ENCODE measurements at regions not wholly inside any gene's neighbourhood (a gene's known extent, or its start where the extent isn't known, plus 50 kb on each side); places are given as distances from the start of the nearest gene placed in this dataset.

DNA sequence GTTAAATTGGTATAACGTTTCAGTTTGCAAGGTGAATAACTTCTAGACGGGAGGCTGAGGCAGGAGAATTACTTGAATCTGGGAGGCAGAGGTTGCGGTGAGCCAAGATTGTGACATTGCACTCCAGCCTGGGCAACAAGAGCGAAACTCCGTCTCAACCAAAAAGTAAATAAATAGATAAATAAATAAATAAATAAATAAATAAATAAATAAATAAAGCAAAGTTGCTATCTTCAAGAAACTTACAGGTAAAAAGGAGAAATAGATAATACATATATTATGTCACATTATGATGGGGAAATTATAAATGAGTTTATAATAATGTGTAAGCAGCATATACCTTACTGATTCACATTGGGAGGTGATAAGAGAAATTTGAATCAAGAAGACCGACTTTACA, 1966.0 kb downstream of the PCDH7 start:
- Histone ChIP-seq H3K9me2 (ENCODE audit: insufficient read depth) (no peaks in the 10 kb centered on the region), H3K4me2 (ENCODE audit: low read length) (no peak overlapping the region), H3K4me1 (ENCODE audit: control insufficient read depth in 1 of 2, insufficient read depth in 2 of 2, low read length in 2 of 2) (no peaks in the 10 kb centered on the region), H3K27me3 (ENCODE audit: insufficient read depth, low read length) (no peaks in the 10 kb centered on the region), H3K4me3 (replicated peaks in 1 of 2; ENCODE audit: low read depth in 1 of 2, low read length in 2 of 2) (no peak overlapping the region), H2AFZ (ENCODE audit: low read depth, low read length, poor library complexity, severe bottlenecking) (no peak overlapping the region), H3K79me2 (ENCODE audit: insufficient read depth, low read length) (no peaks in the 10 kb centered on the region), H3K9me3 (ENCODE audit: control insufficient read depth in 1 of 2, insufficient read depth in 1 of 2, low read depth in 1 of 2, low read length in 2 of 2) (no peaks in the 10 kb centered on the region), H4K20me1 (ENCODE audit: insufficient read depth) (no peaks in the 10 kb centered on the region), H3K36me3 (ENCODE audit: control insufficient read depth in 1 of 2, insufficient read depth in 2 of 2, low read length in 2 of 2) (no peaks in the 10 kb centered on the region), H3K9ac (ENCODE audit: low read length) (no peak overlapping the region), H3K27ac (ENCODE audit: low read depth, low read length) (no peak overlapping the region)
- BruUV-seq (replicated peaks): no TSS peak
- ChIA-PET CTCF (no interaction called here), RAD21 (ENCODE audit: low non-redundant PET in 1 of 2, low total read pairs in 2 of 2, uncharacterized antibody in 2 of 2, unreplicated experiment in 2 of 2) (no interaction called here), POLR2A (no interaction called here)
- ATAC-seq (no peak), DNase-seq (ENCODE audit: low read depth, low spot score) (no peak)
- TF ChIP-seq, protein P1, sequence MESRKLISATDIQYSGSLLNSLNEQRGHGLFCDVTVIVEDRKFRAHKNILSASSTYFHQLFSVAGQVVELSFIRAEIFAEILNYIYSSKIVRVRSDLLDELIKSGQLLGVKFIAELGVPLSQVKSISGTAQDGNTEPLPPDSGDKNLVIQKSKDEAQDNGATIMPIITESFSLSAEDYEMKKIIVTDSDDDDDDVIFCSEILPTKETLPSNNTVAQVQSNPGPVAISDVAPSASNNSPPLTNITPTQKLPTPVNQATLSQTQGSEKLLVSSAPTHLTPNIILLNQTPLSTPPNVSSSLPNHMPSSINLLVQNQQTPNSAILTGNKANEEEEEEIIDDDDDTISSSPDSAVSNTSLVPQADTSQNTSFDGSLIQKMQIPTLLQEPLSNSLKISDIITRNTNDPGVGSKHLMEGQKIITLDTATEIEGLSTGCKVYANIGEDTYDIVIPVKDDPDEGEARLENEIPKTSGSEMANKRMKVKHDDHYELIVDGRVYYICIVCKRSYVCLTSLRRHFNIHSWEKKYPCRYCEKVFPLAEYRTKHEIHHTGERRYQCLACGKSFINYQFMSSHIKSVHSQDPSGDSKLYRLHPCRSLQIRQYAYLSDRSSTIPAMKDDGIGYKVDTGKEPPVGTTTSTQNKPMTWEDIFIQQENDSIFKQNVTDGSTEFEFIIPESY (IDR thresholded peaks at IDR 0.05; ENCODE audit: extremely low read depth, insufficient replicate concordance, low read length): no peak
- TF ChIP-seq RAD21 (IDR thresholded peaks at IDR 0.05; ENCODE audit: low read depth) (no peak), EZH2phosphoT487 (IDR thresholded peaks at IDR 0.05; ENCODE audit: borderline replicate concordance) (no peak), POLR2AphosphoS5 (IDR thresholded peaks at IDR 0.05; ENCODE audit: low read depth, low read length) (no peak), POLR2A (IDR thresholded peaks at IDR 0.05; ENCODE audit: borderline replicate concordance, extremely low read depth, insufficient read depth, insufficient read length) (no peak), SP1 (IDR thresholded peaks at IDR 0.05; ENCODE audit: low read depth) (no peak), REST (IDR thresholded peaks at IDR 0.05; ENCODE audit: low read depth) (no peak), EZH2 (IDR thresholded peaks at IDR 0.05) (no peak), ATF3 (IDR thresholded peaks at IDR 0.05) (no peak), EGR1 (IDR thresholded peaks at IDR 0.05; ENCODE audit: low read depth) (no peak)
- TF ChIP-seq, protein P2, sequence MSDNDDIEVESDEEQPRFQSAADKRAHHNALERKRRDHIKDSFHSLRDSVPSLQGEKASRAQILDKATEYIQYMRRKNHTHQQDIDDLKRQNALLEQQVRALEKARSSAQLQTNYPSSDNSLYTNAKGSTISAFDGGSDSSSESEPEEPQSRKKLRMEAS (IDR thresholded peaks at IDR 0.05): no peak
- TF ChIP-seq, protein P3, sequence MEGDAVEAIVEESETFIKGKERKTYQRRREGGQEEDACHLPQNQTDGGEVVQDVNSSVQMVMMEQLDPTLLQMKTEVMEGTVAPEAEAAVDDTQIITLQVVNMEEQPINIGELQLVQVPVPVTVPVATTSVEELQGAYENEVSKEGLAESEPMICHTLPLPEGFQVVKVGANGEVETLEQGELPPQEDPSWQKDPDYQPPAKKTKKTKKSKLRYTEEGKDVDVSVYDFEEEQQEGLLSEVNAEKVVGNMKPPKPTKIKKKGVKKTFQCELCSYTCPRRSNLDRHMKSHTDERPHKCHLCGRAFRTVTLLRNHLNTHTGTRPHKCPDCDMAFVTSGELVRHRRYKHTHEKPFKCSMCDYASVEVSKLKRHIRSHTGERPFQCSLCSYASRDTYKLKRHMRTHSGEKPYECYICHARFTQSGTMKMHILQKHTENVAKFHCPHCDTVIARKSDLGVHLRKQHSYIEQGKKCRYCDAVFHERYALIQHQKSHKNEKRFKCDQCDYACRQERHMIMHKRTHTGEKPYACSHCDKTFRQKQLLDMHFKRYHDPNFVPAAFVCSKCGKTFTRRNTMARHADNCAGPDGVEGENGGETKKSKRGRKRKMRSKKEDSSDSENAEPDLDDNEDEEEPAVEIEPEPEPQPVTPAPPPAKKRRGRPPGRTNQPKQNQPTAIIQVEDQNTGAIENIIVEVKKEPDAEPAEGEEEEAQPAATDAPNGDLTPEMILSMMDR (IDR thresholded peaks at IDR 0.05 in 2 of 3, conservative IDR thresholded peaks at IDR 0.05 in 1 of 3; ENCODE audit: borderline replicate concordance in 1 of 3, insufficient read depth in 1 of 3, low read depth in 2 of 3, low read length in 2 of 3): no peak
- intact Hi-C loops (cut with micrococcal nuclease): no loop called here

All from HCT116 (cell line).